ENCODE measurements at regions not wholly inside any gene's neighbourhood (a gene's known extent, or its start where the extent isn't known, plus 50 kb on each side); places are given as distances from the start of the nearest gene placed in this dataset.

- Histone ChIP-seq H3K27ac (ENCODE audit: low read length) (no peak overlapping the region), H3K4me1 (ENCODE audit: control insufficient read depth, insufficient read depth, low read length) (no peaks in the 10 kb centered on the region), H3K27me3 (ENCODE audit: control insufficient read depth, insufficient read depth, low read length) (no peaks in the 10 kb centered on the region), H3K4me3 (ENCODE audit: low read length) (no peak overlapping the region), H3K9me3 (ENCODE audit: control insufficient read depth, insufficient read depth, low read length) (no peaks in the 10 kb centered on the region), H3K36me3 (ENCODE audit: control insufficient read depth, insufficient read depth, low read length) (no peaks in the 10 kb centered on the region)
- WGBS (ENCODE audit: insufficient coverage), result 79% methylated on average over 3 of the region's 3 CpGs
- intact Hi-C loops (cut with micrococcal nuclease), result no loop called here
- no peak for TF ChIP-seq CTCF (IDR thresholded peaks at IDR 0.05)
- DNase-seq (no peak), ATAC-seq (no peak)
- no peaks in the 10 kb centered on the region for H3K36me3 Mint-ChIP-seq
- H3K9me3 Mint-ChIP-seq, result no peaks in the 10 kb centered on the region
- H3K27me3 Mint-ChIP-seq (ENCODE audit: low read depth in 2 of 2), result peaks cover 0 to 4% of the 10 kb centered on the region in 2 donors
- H3K4me1 Mint-ChIP-seq, result peaks cover 7 to 10% of the 10 kb centered on the region in 2 donors
- no peak overlapping the region for H3K4me3 Mint-ChIP-seq
- no peak overlapping the region for H3K27ac Mint-ChIP-seq
Observed at GRCh38 chr1:193629875-193630274, 443.5 kb upstream of the B3GALT2 start.

- Mint-ChIP-seq H3K4me1 (no peaks in the 10 kb centered on the region), H3K9me3 (no peaks in the 10 kb centered on the region), H3K27ac (no peak overlapping the region), H3K4me3 (no peak overlapping the region), H3K36me3 (no peaks in the 10 kb centered on the region), H3K27me3 (ENCODE audit: low read depth in 2 of 2) (peaks cover 0 to 4% of the 10 kb centered on the region in 2 donors)
- no peaks in the 10 kb centered on the region for H3K36me3 ChIP-seq (ENCODE audit: control insufficient read depth, insufficient read depth, low read length)
- H3K9me3 ChIP-seq (ENCODE audit: control insufficient read depth, insufficient read depth, low read length), result no peaks in the 10 kb centered on the region
- no peaks in the 10 kb centered on the region for H3K27me3 ChIP-seq (ENCODE audit: control insufficient read depth, insufficient read depth, low read length)
- H3K4me1 ChIP-seq (ENCODE audit: control insufficient read depth, insufficient read depth, low read length), result no peaks in the 10 kb centered on the region
- WGBS (ENCODE audit: insufficient coverage), result 88% methylated on average over 2 of the region's 2 CpGs
- H3K4me3 ChIP-seq (ENCODE audit: low read length), result no peak overlapping the region
- no peak for TF ChIP-seq CTCF (IDR thresholded peaks at IDR 0.05)
- H3K27ac ChIP-seq (ENCODE audit: low read length), result no peak overlapping the region
- ATAC-seq (no peak), DNase-seq (no peak)
- intact Hi-C loops (cut with micrococcal nuclease), result no loop called here
Observed at GRCh38 chr1:193626695-193627094, 440.3 kb upstream of the B3GALT2 start.

- Mint-ChIP-seq H3K27ac (no peak overlapping the region), H3K36me3 (no peaks in the 10 kb centered on the region), H3K9me3 (no peaks in the 10 kb centered on the region), H3K4me1 (no peaks in the 10 kb centered on the region), H3K4me3 (no peak overlapping the region), H3K27me3 (ENCODE audit: low read depth in 2 of 2) (peaks cover 0 to 4% of the 10 kb centered on the region in 2 donors)
- H3K27me3 ChIP-seq (ENCODE audit: control insufficient read depth, insufficient read depth, low read length), result no peaks in the 10 kb centered on the region
- H3K4me1 ChIP-seq (ENCODE audit: control insufficient read depth, insufficient read depth, low read length), result no peaks in the 10 kb centered on the region
- H3K9me3 ChIP-seq (ENCODE audit: control insufficient read depth, insufficient read depth, low read length), result no peaks in the 10 kb centered on the region
- H3K36me3 ChIP-seq (ENCODE audit: control insufficient read depth, insufficient read depth, low read length), result no peaks in the 10 kb centered on the region
- DNase-seq, result no peak
- TF ChIP-seq CTCF (IDR thresholded peaks at IDR 0.05), result no peak
- no peak overlapping the region for H3K27ac ChIP-seq (ENCODE audit: low read length)
- ATAC-seq, result no peak
- intact Hi-C loops (cut with micrococcal nuclease), result no loop called here
- H3K4me3 ChIP-seq (ENCODE audit: low read length), result no peak overlapping the region
- 79% methylated on average over 4 of the region's 4 CpGs for WGBS (ENCODE audit: insufficient coverage)
Observed at GRCh38 chr1:193625255-193625654, 438.8 kb upstream of the B3GALT2 start.

- H3K4me3 Mint-ChIP-seq, result no peak overlapping the region
- Histone ChIP-seq H3K27ac (ENCODE audit: low read length) (no peak overlapping the region), H3K27me3 (ENCODE audit: control insufficient read depth, insufficient read depth, low read length) (no peaks in the 10 kb centered on the region), H3K4me3 (ENCODE audit: low read length) (no peak overlapping the region), H3K36me3 (ENCODE audit: control insufficient read depth, insufficient read depth, low read length) (no peaks in the 10 kb centered on the region), H3K9me3 (ENCODE audit: control insufficient read depth, insufficient read depth, low read length) (no peaks in the 10 kb centered on the region), H3K4me1 (ENCODE audit: control insufficient read depth, insufficient read depth, low read length) (no peaks in the 10 kb centered on the region)
- H3K27me3 Mint-ChIP-seq (ENCODE audit: low read depth in 2 of 2), result no peaks in the 10 kb centered on the region
- H3K4me1 Mint-ChIP-seq, result no peaks in the 10 kb centered on the region
- 94% methylated on average over 2 of the region's 2 CpGs for WGBS (ENCODE audit: insufficient coverage)
- H3K36me3 Mint-ChIP-seq, result no peaks in the 10 kb centered on the region
- no peak for TF ChIP-seq CTCF (IDR thresholded peaks at IDR 0.05)
- intact Hi-C loops (cut with micrococcal nuclease), result no loop called here
- DNase-seq (no peak), ATAC-seq (no peak)
- no peaks in the 10 kb centered on the region for H3K9me3 Mint-ChIP-seq
- H3K27ac Mint-ChIP-seq, result no peak overlapping the region
Observed at GRCh38 chr1:193619911-193620310, 433.5 kb upstream of the B3GALT2 start.

Measured in natural killer cell (primary cell).